Testis (tissue), 2 donors: ENCODE measurements at regions not wholly inside any gene's neighbourhood (a gene's known extent, or its start where the extent isn't known, plus 50 kb on each side); places are given as distances from the start of the nearest gene placed in this dataset.

ENCODE experiments used
- DNase-seq: peaks from one replicate; pipeline ENCODE4 v3.0.0-alpha.2; 2019
- H3K27ac ChIP-seq, 2 donors: fragments of 200-600 bp; sonication (generic); one replicate each; pipeline ENCODE4 v1.5.1; 2019
- H3K27me3 ChIP-seq: fragments of 200-600 bp; sonication (generic); one replicate; pipeline ENCODE4 v1.5.1; 2019
- H3K36me3 ChIP-seq: fragments of 200-600 bp; sonication (generic); one replicate; pipeline ENCODE4 v1.5.1; 2017; ENCODE audit warnings: low read depth; ENCODE audit errors: missing control alignments
- H3K4me1 ChIP-seq: fragments of 200-600 bp; sonication (generic); one replicate; pipeline ENCODE4 v1.5.1; 2019
- H3K4me3 ChIP-seq, 2 donors: fragments of 200-600 bp; sonication (generic); one replicate each; pipeline ENCODE4 v1.5.1; 2017 to 2019
- H3K9me3 ChIP-seq: fragments of 200-600 bp; sonication (generic); one replicate; pipeline ENCODE4 v1.5.1; 2017
- CTCF ChIP-seq, 3 experiments: fragments of 450-650 bp in 2 of 3; fragments of 200-600 bp in 1 of 3; sonication (generic) in 1 of 3; IDR thresholded peaks; one replicate each; pipeline ENCODE4 v1.5.1; 2016 to 2019; ENCODE audit warnings: antibody characterized with exemption in 3 of 3, mild to moderate bottlenecking in 2 of 3, moderate library complexity in 1 of 3
- POLR2A ChIP-seq: fragments of 450-650 bp; IDR thresholded peaks from one replicate; pipeline ENCODE4 v1.6.1; 2017; ENCODE audit warnings: antibody characterized with exemption, mild to moderate bottlenecking, moderate library complexity
- WGBS, 2 donors: methylation state at CpG; one replicate each; pipeline ENCODE4 v1.1.5; 2018; 5-methylcytosine and 5-hydroxymethylcytosine counted together
- intact Hi-C: fragments of 100-400 bp; cut with DNase I; formaldehyde crosslinking; loops from one replicate; pipeline ENCODE4 v1.15.1; 2023; ENCODE audit warnings: low total_unique reads

GRCh38 chr2:204239411-204240165 is 303.0 kb downstream of the ICOS start:
- Histone ChIP-seq H3K4me3 (no peak overlapping the region), H3K4me1 (no peaks in the 10 kb centered on the region), H3K9me3 (no peaks in the 10 kb centered on the region), H3K27me3 (no peaks in the 10 kb centered on the region), H3K27ac (no peak overlapping the region), H3K36me3 (no peaks in the 10 kb centered on the region)
- WGBS, 2 donors: 60 to 76% methylated on average over 7 of the region's 7 CpGs
- no peak for DNase-seq
- TF ChIP-seq CTCF (IDR thresholded peaks at IDR 0.05) (no peak), POLR2A (no peak)
- intact Hi-C loops: no loop called here

- intact Hi-C loops: no loop called here
- no peak overlapping the region for H3K27ac ChIP-seq
- WGBS, 2 donors: 70 to 74% methylated on average over 2 of the region's 2 CpGs
- no peaks in the 10 kb centered on the region for H3K36me3 ChIP-seq
- TF ChIP-seq CTCF (IDR thresholded peaks at IDR 0.05): no peak
- TF ChIP-seq POLR2A: no peak
- H3K27me3 ChIP-seq: no peaks in the 10 kb centered on the region
- no peak overlapping the region for H3K4me3 ChIP-seq
- no peaks in the 10 kb centered on the region for H3K4me1 ChIP-seq
- DNase-seq: no peak
- no peaks in the 10 kb centered on the region for H3K9me3 ChIP-seq
These were observed 304.3 kb upstream of the PARD3B start for GRCh38 chr2:204240961-204241360.

GRCh38 chr2:204249437-204249836 is 295.8 kb upstream of the PARD3B start:
- Histone ChIP-seq H3K4me3 (no peak overlapping the region), H3K36me3 (no peaks in the 10 kb centered on the region), H3K27me3 (no peaks in the 10 kb centered on the region), H3K9me3 (no peaks in the 10 kb centered on the region), H3K4me1 (no peaks in the 10 kb centered on the region), H3K27ac (no peak overlapping the region)
- no peak for TF ChIP-seq POLR2A
- TF ChIP-seq CTCF (IDR thresholded peaks at IDR 0.05): no peak
- 92 to 94% methylated on average over 3 of the region's 3 CpGs for WGBS, 2 donors
- intact Hi-C loops: no loop called here
- no peak for DNase-seq

GRCh38 chr2:204250692-204251091 is 294.6 kb upstream of the PARD3B start:
- no peaks in the 10 kb centered on the region for H3K36me3 ChIP-seq
- no peak overlapping the region for H3K4me3 ChIP-seq
- H3K27ac ChIP-seq: no peak overlapping the region
- whole genome bisulfite sequencing, 2 donors: 42 to 47% methylated on average over 2 of the region's 2 CpGs
- TF ChIP-seq POLR2A (no peak), CTCF (IDR thresholded peaks at IDR 0.05) (no peak)
- H3K4me1 ChIP-seq: no peaks in the 10 kb centered on the region
- H3K27me3 ChIP-seq: no peaks in the 10 kb centered on the region
- intact Hi-C loops: no loop called here
- no peak for DNase-seq
- no peaks in the 10 kb centered on the region for H3K9me3 ChIP-seq
